ENCODE measurements at regions not wholly inside any gene's neighbourhood (a gene's known extent, or its start where the extent isn't known, plus 50 kb on each side); places are given as distances from the start of the nearest gene placed in this dataset.

DNA sequence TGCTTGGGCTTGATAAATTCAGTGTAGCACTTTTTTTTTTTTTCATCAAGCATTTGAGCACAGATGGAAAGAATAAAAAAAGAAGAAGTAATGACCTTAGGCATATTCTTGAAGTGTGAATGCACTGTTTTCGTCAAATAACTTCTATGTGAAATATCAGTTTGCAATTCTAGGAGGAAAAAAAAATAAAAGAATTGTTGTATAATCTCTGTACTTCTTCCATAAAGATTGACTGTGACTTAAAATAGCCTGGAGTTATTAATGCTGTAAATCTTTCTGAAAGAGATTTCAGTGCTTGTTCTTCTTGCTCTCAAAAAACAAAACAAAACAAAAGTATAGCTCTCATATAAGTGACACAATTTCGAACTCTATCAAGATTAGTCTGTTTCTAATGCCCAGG, 536.9 kb upstream of the ZNF608 start:
- TF ChIP-seq CTCF (IDR thresholded peaks at IDR 0.05 in 4 of 5, conservative IDR thresholded peaks at IDR 0.05 in 1 of 5) (no peak), POLR2A (IDR thresholded peaks at IDR 0.05) (no peak)

Data from gastrocnemius medialis (tissue), 4 donors.